Body of pancreas (tissue), 4 donors: ENCODE measurements at regions not wholly inside any gene's neighbourhood (a gene's known extent, or its start where the extent isn't known, plus 50 kb on each side); places are given as distances from the start of the nearest gene placed in this dataset.

ENCODE experiments used
- ATAC-seq: fragments of 150-250 bp; one replicate; pipeline ENCODE4 v1.9.1; 2016
- DNase-seq, 4 donors: peaks; one replicate each; pipeline ENCODE4 v3.0.0-alpha.2; 2019
- H3K27ac ChIP-seq, 4 donors: fragments of 200-600 bp; sonication (generic); 1 replicate in 3 of 4; 2 replicates in 1 of 4; pipeline versions ENCODE4 v1.5.1 to v1.6.1; 2016 to 2019; ENCODE audit warnings: mild to moderate bottlenecking in 1 of 4, mixed read lengths in 1 of 4, moderate library complexity in 1 of 4
- H3K27me3 ChIP-seq, 2 donors: fragments of 200-600 bp; sonication (generic); one replicate each; pipeline ENCODE4 v1.6.0; 2016; ENCODE audit warnings: mild to moderate bottlenecking in 1 of 2
- H3K36me3 ChIP-seq, 2 donors: fragments of 200-600 bp; sonication (generic); replicated peaks in 1 of 2; 2 replicates each; pipeline ENCODE4 v1.5.1; 2016; ENCODE audit warnings: low read depth in 2 of 2; ENCODE audit not compliant: insufficient read depth in 1 of 2
- H3K4me1 ChIP-seq: fragments of 200-600 bp; sonication (generic); one replicate; pipeline ENCODE4 v1.6.0; 2016
- H3K4me3 ChIP-seq, 2 donors: fragments of 200-600 bp; sonication (generic); 1 replicate in 1 of 2; 2 replicates in 1 of 2; pipeline ENCODE4 v1.5.1; 2016 to 2019
- H3K9me3 ChIP-seq, 3 donors: fragments of 200-600 bp; sonication (generic); 1 replicate in 2 of 3; 2 replicates in 1 of 3; pipeline ENCODE4 v1.5.1; 2016
- POLR2A ChIP-seq, 3 donors: fragments of 450-650 bp; IDR thresholded peaks; one replicate each; pipeline ENCODE4 v1.6.1; 2016; ENCODE audit warnings: antibody characterized with exemption in 3 of 3, mild to moderate bottlenecking in 2 of 3
- WGBS, 2 donors: methylation state at CpG; one replicate each; pipeline ENCODE4 v1.1.5; 2017; 5-methylcytosine and 5-hydroxymethylcytosine counted together
- intact Hi-C: fragments of 100-400 bp; cut with DNase I; formaldehyde crosslinking; loops from one replicate; pipeline ENCODE4 v1.15.1; 2023
- TF ChIP-seq, protein P1 (sequence below), 7 experiments: fragments of 450-650 bp in 4 of 7; fragments of 200-600 bp in 3 of 7; sonication (generic) in 3 of 7; IDR thresholded peaks; one replicate each; pipeline ENCODE4 v1.5.1; 2016 to 2019; ENCODE audit warnings: antibody characterized with exemption in 7 of 7

DNA sequence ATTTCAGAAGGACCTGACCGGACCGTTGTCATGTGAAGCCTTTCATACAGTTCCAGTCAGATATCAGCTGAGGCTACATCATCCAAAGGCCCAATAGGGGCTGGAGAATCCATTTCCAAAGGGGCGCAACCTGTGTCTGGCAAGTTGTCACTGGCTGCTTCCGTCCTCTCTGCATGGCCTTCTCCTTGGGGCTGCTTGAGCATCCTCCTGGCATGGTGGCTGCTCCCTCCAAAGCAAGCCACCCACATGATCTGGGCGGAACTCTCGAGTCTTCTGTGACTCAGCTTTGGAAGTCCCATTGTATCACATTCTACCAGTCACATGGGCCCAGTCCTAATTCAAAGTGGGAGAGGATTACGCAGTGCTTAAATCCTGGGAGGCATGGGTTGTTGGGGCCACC, 207.0 kb upstream of the SHH start:
- no peak overlapping the region for H3K4me3 ChIP-seq
- WGBS, 2 donors = 87 to 91% methylated on average over 6 to 7 of the region's 7 CpGs
- TF ChIP-seq POLR2A (IDR thresholded peaks at IDR 0.05) = no peak
- TF ChIP-seq, protein P1, sequence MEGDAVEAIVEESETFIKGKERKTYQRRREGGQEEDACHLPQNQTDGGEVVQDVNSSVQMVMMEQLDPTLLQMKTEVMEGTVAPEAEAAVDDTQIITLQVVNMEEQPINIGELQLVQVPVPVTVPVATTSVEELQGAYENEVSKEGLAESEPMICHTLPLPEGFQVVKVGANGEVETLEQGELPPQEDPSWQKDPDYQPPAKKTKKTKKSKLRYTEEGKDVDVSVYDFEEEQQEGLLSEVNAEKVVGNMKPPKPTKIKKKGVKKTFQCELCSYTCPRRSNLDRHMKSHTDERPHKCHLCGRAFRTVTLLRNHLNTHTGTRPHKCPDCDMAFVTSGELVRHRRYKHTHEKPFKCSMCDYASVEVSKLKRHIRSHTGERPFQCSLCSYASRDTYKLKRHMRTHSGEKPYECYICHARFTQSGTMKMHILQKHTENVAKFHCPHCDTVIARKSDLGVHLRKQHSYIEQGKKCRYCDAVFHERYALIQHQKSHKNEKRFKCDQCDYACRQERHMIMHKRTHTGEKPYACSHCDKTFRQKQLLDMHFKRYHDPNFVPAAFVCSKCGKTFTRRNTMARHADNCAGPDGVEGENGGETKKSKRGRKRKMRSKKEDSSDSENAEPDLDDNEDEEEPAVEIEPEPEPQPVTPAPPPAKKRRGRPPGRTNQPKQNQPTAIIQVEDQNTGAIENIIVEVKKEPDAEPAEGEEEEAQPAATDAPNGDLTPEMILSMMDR (IDR thresholded peaks at IDR 0.05) = no peak
- no peaks in the 10 kb centered on the region for H3K36me3 ChIP-seq
- intact Hi-C loops = no loop called here
- ATAC-seq (no peak), DNase-seq (no peak)
- no peaks in the 10 kb centered on the region for H3K27me3 ChIP-seq
- no peak overlapping the region for H3K27ac ChIP-seq
- H3K9me3 ChIP-seq = no peaks in the 10 kb centered on the region
- H3K4me1 ChIP-seq = no peaks in the 10 kb centered on the region

DNA sequence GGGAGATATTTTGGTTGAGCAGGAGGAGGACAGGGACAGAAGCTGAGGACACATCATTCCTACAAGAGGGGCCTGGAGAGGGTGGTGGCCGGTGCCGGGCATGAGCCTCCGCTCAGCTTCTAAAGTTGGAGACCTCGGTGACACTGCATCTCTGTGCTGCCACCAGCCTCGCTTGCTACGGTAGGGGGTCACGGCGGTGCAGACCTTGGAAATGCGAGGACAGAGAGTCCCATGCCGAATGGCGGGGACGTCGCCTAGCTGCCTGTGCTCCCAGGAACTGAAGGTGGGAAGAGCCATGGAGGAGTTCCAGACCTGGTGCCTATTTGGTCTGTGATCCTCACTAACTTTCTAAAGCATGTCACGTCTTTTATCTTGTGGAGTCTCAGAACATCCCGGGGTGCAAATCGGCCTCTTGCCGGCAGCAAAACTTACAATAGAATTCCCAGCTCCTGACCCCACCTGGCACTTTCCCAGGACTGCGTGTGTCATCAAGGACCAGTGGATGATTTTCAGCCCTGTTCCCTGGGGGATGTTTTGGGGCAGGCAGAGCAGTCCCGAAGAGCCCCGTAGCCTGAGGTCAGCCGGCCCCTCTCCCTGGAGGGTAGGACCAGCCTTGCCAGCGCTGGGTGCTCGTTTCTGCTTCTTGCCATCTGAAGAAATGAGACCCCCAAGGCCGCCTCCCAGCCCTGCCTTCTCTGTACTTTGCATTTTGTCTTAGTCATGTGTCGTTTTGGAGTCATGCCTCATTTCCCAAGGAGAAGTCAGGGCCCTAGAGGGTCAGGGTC, 205.8 kb upstream of the SHH start:
- TF ChIP-seq, protein P1 (IDR thresholded peaks at IDR 0.05) = no peak
- no peak for TF ChIP-seq POLR2A (IDR thresholded peaks at IDR 0.05)
- intact Hi-C loops = no loop called here
- Histone ChIP-seq H3K4me1 (no peaks in the 10 kb centered on the region), H3K4me3 (no peak overlapping the region), H3K27me3 (no peaks in the 10 kb centered on the region), H3K36me3 (no peaks in the 10 kb centered on the region), H3K27ac (no peak overlapping the region), H3K9me3 (no peaks in the 10 kb centered on the region)
- DNase-seq (no peak), ATAC-seq (no peak)
- WGBS, 2 donors = 72 to 73% methylated on average over 20 to 25 of the region's 25 CpGs

DNA sequence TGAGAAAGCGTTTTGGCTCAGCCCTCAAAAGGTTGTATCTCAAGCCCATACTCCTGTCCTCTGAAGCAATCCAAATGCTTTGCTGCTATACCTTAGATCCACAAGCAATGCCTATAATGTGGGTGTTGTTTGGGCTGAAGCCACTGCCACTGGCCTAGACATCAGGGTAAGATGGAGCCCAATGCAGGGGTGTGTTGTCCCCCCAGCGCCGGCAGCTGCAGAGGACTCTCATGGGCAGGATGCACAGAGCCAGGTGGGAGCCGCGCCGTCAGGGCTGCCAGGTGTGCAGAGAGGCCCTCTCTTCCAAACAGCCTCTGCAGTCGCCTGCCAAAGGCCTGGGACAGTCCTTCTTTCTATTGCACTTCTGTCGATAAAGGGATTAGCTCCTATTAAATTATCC, 205.2 kb upstream of the SHH start:
- 72 to 75% methylated on average over 8 of the region's 8 CpGs for WGBS, 2 donors
- no peak overlapping the region for H3K4me3 ChIP-seq
- intact Hi-C loops = no loop called here
- H3K9me3 ChIP-seq = no peaks in the 10 kb centered on the region
- ATAC-seq (no peak), DNase-seq (no peak)
- TF ChIP-seq, protein P1 (IDR thresholded peaks at IDR 0.05) = no peak
- TF ChIP-seq POLR2A (IDR thresholded peaks at IDR 0.05) = no peak
- no peak overlapping the region for H3K27ac ChIP-seq
- no peaks in the 10 kb centered on the region for H3K4me1 ChIP-seq
- no peaks in the 10 kb centered on the region for H3K27me3 ChIP-seq
- H3K36me3 ChIP-seq = no peaks in the 10 kb centered on the region

DNA sequence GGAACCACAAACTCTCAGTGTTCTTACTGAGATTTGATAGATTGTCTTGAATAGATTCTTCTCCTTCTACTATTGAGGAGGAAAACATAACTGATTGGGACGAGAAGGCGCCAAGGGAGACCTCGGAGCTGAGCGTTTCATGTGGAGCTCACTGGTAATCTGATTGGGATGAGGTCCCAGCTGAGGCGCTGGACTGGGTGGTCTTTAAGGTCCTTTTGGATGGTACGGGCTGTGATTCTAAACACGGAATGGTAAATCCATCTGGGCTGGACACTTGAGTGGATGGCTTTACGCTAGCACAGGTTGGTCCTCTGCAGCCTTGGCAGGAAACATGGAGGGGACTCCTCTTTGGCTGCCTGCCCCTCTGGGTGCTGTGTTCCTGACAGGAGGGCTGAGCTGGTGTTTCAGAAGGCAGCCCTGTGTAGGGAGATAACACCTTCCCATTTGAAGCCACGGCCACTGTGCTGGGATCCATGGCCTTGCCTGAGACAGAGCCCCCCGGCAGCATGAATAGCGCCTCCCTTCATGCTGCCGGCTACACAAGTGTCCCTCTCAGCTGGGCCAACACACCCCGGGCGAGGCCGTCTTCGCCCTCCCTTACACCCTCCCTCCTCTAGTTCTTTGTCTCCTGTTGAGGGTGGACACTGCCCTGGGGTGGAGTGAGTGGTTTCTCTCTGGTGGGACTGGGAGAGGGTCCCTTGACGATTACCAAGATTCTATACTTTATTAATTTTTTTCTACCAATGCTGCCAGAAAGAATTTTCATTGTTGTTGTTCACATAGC, 203.2 kb upstream of the SHH start:
- intact Hi-C loops = no loop called here
- WGBS, 2 donors = 75 to 85% methylated on average over 17 of the region's 17 CpGs
- H3K4me1 ChIP-seq = no peaks in the 10 kb centered on the region
- no peaks in the 10 kb centered on the region for H3K36me3 ChIP-seq
- ATAC-seq = no peak
- no peak for TF ChIP-seq POLR2A (IDR thresholded peaks at IDR 0.05)
- TF ChIP-seq, protein P1 (IDR thresholded peaks at IDR 0.05) = no peak
- no peaks in the 10 kb centered on the region for H3K9me3 ChIP-seq
- no peak for DNase-seq
- H3K27me3 ChIP-seq = no peaks in the 10 kb centered on the region
- no peak overlapping the region for H3K27ac ChIP-seq
- no peak overlapping the region for H3K4me3 ChIP-seq
